ENCODE measurements at regions not wholly inside any gene's neighbourhood (a gene's known extent, or its start where the extent isn't known, plus 50 kb on each side); places are given as distances from the start of the nearest gene placed in this dataset.

- TF ChIP-seq CTCF (IDR thresholded peaks at IDR 0.05; ENCODE audit: low read depth, low read length, poor library complexity, severe bottlenecking) (no peak), EZH2phosphoT487 (IDR thresholded peaks at IDR 0.05; ENCODE audit: borderline replicate concordance, low read length) (no peak)
Observed at GRCh38 chr1:232575763-232576040, 54.2 kb downstream of the SIPA1L2 start.

Measured in DOHH2 (cell line).